Testis (tissue), 2 donors: ENCODE measurements at regions not wholly inside any gene's neighbourhood (a gene's known extent, or its start where the extent isn't known, plus 50 kb on each side); places are given as distances from the start of the nearest gene placed in this dataset.

Experiments
- POLR2A ChIP-seq: fragments of 450-650 bp; IDR thresholded peaks from one replicate; pipeline ENCODE4 v1.6.1; 2017; ENCODE audit warnings: antibody characterized with exemption, mild to moderate bottlenecking, moderate library complexity
- TF ChIP-seq, protein P1 (sequence below), 3 experiments: fragments of 450-650 bp in 2 of 3; fragments of 200-600 bp in 1 of 3; sonication (generic) in 1 of 3; IDR thresholded peaks; one replicate each; pipeline ENCODE4 v1.5.1; 2016 to 2019; ENCODE audit warnings: antibody characterized with exemption in 3 of 3, mild to moderate bottlenecking in 2 of 3, moderate library complexity in 1 of 3

DNA sequence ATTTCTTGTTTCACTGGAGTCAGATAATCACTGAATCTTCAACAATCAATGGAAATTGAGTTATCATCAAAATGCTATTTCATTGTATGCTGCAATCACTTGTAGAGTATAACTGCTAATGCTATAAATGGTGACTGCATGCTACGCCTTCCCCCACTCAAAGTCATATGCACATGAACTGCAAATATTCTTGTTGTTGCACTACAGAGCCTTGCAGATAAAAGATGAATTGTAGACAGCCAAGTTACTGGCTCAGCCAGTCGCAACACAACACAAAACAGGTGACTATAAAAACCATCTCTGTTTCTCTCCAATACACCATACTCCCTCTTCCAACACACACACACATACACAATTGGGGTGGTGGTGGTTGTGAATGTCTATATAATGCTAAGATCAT lies 171.0 kb upstream of the HMGA2 start:
- no peak for TF ChIP-seq POLR2A
- TF ChIP-seq, protein P1, sequence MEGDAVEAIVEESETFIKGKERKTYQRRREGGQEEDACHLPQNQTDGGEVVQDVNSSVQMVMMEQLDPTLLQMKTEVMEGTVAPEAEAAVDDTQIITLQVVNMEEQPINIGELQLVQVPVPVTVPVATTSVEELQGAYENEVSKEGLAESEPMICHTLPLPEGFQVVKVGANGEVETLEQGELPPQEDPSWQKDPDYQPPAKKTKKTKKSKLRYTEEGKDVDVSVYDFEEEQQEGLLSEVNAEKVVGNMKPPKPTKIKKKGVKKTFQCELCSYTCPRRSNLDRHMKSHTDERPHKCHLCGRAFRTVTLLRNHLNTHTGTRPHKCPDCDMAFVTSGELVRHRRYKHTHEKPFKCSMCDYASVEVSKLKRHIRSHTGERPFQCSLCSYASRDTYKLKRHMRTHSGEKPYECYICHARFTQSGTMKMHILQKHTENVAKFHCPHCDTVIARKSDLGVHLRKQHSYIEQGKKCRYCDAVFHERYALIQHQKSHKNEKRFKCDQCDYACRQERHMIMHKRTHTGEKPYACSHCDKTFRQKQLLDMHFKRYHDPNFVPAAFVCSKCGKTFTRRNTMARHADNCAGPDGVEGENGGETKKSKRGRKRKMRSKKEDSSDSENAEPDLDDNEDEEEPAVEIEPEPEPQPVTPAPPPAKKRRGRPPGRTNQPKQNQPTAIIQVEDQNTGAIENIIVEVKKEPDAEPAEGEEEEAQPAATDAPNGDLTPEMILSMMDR (IDR thresholded peaks at IDR 0.05) = no peak
